T-helper 1 cell (primary cell): ENCODE measurements at regions not wholly inside any gene's neighbourhood (a gene's known extent, or its start where the extent isn't known, plus 50 kb on each side); places are given as distances from the start of the nearest gene placed in this dataset.
"Not testable (repeated sequence)": the region's sequence is repeated elsewhere in the genome, so short reads cannot be mapped to it uniquely, and the experiment has no call there.

Source experiments
- DNase-seq, 5 donors: peaks; one replicate each; pipeline ENCODE4 v3.0.0-alpha.2; 2012 to 2020

DNA sequence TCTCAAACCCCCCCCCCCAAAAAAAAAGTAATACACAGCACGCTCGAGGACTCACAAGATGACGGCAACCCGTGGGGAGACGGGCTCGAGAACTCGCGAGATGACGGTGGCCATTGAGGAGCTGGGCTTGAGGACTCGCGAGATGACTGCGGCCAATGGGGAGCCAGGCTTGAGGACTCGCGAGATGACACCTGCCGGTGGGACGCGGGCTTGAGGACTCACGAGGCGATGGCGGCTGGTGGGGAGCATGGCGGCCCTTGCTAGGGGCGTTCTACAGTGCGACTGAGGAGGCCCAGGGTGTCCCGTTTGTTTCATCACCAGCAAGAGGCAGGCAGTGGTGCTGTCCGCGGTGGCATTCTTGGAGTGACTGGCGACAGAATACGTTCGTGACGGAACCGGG is 172.4 kb upstream of the MAGEB16 start:
- no peak for DNase-seq

GRCh38 chrX:35626124-35626523 is 172.0 kb upstream of the MAGEB16 start:
- no peak for DNase-seq

GRCh38 chrX:35635971-35636370 is 162.2 kb upstream of the MAGEB16 start:
- not testable (repeated sequence) for DNase-seq

DNA sequence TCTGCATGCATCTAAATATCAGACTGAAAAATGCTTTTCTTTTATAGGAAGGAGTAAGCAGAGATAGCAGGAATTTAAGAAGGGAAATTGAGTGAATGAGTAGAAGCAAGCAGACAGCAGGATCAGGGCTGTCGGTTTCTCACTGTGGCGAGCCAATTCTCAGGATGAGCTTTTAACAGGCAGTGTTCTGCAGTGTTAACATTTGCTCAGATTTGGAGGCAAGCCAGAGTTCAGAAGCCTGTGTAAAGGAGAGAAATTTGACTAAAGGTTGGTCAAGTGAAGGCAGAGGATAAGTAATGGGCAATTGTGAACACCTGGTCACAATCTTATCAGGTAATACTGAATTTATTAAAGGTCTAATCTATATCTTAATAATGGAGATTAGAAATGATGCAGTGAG is 133.3 kb upstream of the MAGEB16 start:
- no peak for DNase-seq

DNA sequence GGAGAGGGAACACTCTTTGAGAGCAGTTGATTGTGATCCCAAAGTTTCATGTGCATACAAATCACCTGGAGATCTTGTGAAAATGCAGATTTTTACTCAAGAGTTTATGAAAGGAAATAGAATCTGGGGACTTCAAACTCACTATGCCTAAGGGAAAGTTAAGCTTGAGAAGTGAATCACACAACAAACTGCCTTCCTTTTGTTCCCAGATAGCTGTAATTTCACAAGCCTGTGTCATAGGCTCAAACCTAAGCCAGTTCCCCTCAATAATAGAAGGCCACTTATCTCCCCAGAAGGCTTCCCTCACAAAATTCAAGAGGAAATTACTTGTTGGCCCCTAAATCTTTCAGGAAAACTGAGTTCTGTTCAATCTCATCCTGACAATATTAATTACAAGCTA is 132.8 kb upstream of the MAGEB16 start:
- no peak for DNase-seq

DNA sequence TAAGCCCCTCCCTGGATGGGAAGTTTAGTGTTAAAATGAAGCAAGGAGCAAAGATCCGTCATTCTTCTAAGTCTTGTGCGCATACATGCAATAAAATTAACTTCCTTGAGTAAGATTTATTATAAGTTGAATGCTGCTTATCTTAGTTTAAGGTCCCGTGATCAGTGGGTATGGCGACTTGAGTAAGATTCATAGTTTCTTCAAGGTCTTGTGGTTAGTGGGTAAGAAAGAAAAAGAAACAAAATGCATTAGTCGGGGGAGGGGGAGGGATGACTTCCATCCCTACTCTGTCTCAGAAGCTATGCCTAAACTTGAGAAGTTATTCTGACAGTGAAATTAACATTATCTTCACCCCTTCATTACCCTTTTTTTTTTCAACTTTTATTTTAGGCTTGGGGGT is 127.3 kb upstream of the MAGEB16 start:
- no peak for DNase-seq

- no peak for DNase-seq
Measured at GRCh38 chrX:35675151-35675550, 123.0 kb upstream of the MAGEB16 start.

- DNase-seq: no peak
Measured at GRCh38 chrX:35680940-35681346, 117.2 kb upstream of the MAGEB16 start.

DNA sequence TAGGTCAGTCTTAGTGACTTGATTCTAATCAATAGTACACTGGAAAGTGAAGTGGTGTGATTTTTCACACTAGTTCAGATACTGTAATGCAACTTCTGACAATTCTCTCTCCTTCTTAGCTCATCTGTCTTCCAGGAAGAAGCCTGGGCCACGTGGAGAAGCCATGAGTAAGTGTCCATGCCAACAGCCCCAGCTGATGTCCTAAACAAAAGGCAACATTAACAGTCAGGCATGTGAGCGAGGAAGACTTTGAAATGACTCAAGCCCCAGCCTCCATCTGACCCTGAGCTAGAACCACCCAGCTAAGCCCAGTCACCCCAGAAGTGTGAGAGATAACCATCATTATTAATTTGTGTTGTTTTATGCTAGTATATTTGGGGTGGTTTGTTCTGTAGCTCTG is 115.7 kb upstream of the MAGEB16 start:
- DNase-seq: no peak

DNA sequence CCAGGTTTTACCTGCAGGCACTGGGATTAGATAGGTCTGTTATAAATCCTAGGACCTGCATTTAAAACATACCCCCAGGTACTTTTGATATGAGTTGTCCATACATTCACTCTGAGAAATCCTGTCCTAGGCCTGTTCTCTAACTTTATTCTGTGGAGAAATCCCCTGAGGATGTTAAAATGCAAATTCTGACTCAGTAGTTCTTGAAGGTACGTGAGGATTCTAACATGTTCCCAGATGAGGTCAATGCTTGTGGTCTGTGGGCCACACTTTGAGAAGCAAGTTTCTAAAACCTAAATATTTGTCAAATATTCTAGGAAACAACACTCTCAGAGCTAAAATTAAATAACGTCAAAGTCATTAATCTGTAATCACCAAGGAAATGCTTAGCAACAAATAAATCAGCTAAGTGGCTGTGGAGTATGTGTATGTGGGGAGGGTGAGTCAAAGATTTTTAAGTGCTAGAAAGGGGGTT is 101.3 kb upstream of the MAGEB16 start:
- peak in 1 of 5 donors; percentile 8 for DNase-seq

DNA sequence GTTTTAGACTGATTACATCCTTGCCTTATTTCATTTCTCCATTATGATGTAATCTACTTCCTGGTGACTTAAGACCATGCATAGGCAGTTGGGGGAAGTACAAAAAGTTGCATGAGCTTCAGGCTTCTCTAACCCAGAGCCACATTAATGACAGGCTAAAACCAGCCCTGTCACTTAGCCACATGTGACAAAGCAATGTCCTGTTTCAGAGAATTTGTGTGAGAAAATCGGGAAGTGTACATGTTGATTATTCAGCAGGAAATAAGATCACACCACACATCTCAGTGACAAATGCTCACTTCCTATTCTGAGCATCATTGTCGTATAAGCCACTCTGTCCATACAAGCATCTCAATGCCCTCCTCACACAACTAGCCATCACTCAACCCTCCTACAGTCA is 98.5 kb upstream of the MAGEB16 start:
- peak in 1 of 5 donors; percentile 21 for DNase-seq

DNA sequence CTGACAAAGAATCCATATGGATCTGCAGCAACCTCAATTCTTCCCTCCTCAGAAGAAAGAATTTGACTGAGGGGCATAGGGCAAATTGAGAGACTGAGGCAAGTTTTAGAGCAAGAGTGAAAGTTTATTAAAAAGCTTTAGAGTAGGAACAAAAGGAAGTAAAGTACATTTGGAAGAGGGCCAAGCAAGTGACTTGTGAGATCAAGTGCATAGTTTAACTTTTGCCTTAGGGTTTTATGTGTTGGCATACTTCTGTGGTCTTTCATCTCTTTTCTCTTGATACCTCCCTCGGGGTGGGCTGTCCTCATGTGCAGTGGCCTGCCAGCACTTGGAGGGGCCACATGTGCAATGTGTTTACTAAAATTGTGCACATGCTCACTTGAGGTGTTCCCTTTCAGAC is 98.0 kb upstream of the MAGEB16 start:
- no peak for DNase-seq

- DNase-seq: no peak
Measured at GRCh38 chrX:35711281-35711680, 86.9 kb upstream of the MAGEB16 start.

- no peak for DNase-seq
Measured at GRCh38 chrX:35722128-35722527, 76.0 kb upstream of the MAGEB16 start.

DNA sequence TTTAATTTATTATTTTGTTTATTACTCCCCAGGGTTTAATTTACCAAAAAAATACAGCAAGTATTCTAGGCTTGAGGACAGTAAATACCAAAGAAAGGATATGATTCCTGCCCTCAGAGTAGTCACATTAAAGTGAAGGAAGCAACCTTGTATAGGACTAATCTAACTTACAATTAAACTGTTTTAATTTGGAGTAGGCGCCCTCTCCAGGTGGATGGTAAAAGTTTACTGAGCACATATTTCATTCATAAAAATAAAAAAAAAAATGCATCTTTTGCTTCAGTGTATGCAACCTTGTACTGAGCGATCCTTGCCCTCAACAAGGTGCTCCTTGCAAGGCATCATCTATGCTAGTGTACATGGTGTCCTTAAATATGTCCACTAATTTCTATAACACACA is 72.0 kb upstream of the MAGEB16 start:
- no peak for DNase-seq

DNA sequence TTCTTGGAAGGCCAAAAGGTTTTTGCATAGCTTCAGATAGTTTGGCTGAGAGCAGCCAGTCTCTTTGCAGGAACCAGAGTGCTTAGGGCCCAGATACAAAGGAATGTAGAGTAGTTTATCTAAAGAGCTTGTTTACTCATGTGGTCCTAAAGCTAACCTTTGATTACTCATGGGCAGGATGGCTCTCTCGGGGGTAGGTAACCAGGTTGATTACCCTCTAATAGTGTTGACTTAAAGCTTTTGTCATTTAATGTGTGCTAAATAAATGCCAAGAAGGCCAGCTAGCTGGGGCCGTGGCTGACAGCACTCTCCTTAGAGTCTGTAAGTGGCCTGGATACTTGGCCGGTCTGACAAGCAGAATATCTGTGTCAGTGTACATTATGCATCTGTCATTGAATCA is 69.7 kb upstream of the MAGEB16 start:
- DNase-seq: no peak

- no peak for DNase-seq
Measured at GRCh38 chrX:35733879-35734278, 64.3 kb upstream of the MAGEB16 start.

GRCh38 chrX:35741142-35741541 is 57.0 kb upstream of the MAGEB16 start:
- DNase-seq: no peak

GRCh38 chrX:35743331-35743730 is 54.8 kb upstream of the MAGEB16 start:
- no peak for DNase-seq
